ENCODE measurements at regions not wholly inside any gene's neighbourhood (a gene's known extent, or its start where the extent isn't known, plus 50 kb on each side); places are given as distances from the start of the nearest gene placed in this dataset.

GRCh38 chrX:55813150-55813549 lies 95.6 kb downstream of the RRAGB start:
- CTCF ChIA-PET: no interaction called here
- DNase-seq (ENCODE audit: low read depth): no peak
- POLR2A ChIA-PET: no interaction called here
- no peaks in the 10 kb centered on the region for H3K36me3 ChIP-seq (ENCODE audit: control insufficient read depth, insufficient read depth, low read length)
- H3K27me3 ChIP-seq (ENCODE audit: control insufficient read depth, insufficient read depth, low read length): no peaks in the 10 kb centered on the region
- TF ChIP-seq, protein P1, sequence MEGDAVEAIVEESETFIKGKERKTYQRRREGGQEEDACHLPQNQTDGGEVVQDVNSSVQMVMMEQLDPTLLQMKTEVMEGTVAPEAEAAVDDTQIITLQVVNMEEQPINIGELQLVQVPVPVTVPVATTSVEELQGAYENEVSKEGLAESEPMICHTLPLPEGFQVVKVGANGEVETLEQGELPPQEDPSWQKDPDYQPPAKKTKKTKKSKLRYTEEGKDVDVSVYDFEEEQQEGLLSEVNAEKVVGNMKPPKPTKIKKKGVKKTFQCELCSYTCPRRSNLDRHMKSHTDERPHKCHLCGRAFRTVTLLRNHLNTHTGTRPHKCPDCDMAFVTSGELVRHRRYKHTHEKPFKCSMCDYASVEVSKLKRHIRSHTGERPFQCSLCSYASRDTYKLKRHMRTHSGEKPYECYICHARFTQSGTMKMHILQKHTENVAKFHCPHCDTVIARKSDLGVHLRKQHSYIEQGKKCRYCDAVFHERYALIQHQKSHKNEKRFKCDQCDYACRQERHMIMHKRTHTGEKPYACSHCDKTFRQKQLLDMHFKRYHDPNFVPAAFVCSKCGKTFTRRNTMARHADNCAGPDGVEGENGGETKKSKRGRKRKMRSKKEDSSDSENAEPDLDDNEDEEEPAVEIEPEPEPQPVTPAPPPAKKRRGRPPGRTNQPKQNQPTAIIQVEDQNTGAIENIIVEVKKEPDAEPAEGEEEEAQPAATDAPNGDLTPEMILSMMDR (IDR thresholded peaks at IDR 0.05; ENCODE audit: insufficient read depth, low read depth, low read length): no peak
- no peak overlapping the region for H3K4me3 ChIP-seq (ENCODE audit: low read depth, low read length)

DNA sequence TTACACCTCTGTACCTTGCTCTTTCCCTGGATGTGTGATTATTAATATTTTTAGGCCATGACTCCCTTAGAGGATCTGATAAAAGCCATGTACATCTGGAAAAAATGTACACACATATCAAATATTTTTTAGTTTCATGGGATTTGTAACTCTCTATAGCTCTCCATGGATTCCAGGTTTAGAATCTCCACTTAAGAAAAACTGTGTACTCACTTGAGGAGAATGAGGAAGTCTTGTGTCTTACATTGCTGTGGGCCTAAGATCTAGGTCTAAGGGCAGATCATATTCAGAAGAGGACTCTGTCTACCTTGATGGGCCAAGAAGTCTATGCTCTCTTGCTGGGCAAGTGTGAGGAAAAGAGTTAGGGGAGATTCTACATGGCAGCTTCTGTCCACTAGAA lies 98.0 kb downstream of the RRAGB start:
- Histone ChIP-seq H3K4me3 (ENCODE audit: low read depth, low read length) (no peak overlapping the region), H3K27me3 (ENCODE audit: control insufficient read depth, insufficient read depth, low read length) (no peaks in the 10 kb centered on the region), H3K36me3 (ENCODE audit: control insufficient read depth, insufficient read depth, low read length) (no peaks in the 10 kb centered on the region)
- TF ChIP-seq, protein P1 (IDR thresholded peaks at IDR 0.05; ENCODE audit: insufficient read depth, low read depth, low read length): no peak
- ChIA-PET CTCF (no interaction called here), POLR2A (no interaction called here)
- no peak for DNase-seq (ENCODE audit: low read depth)

- Histone ChIP-seq H3K36me3 (ENCODE audit: control insufficient read depth, insufficient read depth, low read length) (no peaks in the 10 kb centered on the region), H3K4me3 (ENCODE audit: low read depth, low read length) (no peak overlapping the region), H3K27me3 (ENCODE audit: control insufficient read depth, insufficient read depth, low read length) (no peaks in the 10 kb centered on the region)
- POLR2A ChIA-PET: no interaction called here
- no peak for DNase-seq (ENCODE audit: low read depth)
- CTCF ChIA-PET: no interaction called here
- TF ChIP-seq, protein P1 (IDR thresholded peaks at IDR 0.05; ENCODE audit: insufficient read depth, low read depth, low read length): no peak
Measured at GRCh38 chrX:55816023-55816422, 98.5 kb downstream of the RRAGB start.

DNA sequence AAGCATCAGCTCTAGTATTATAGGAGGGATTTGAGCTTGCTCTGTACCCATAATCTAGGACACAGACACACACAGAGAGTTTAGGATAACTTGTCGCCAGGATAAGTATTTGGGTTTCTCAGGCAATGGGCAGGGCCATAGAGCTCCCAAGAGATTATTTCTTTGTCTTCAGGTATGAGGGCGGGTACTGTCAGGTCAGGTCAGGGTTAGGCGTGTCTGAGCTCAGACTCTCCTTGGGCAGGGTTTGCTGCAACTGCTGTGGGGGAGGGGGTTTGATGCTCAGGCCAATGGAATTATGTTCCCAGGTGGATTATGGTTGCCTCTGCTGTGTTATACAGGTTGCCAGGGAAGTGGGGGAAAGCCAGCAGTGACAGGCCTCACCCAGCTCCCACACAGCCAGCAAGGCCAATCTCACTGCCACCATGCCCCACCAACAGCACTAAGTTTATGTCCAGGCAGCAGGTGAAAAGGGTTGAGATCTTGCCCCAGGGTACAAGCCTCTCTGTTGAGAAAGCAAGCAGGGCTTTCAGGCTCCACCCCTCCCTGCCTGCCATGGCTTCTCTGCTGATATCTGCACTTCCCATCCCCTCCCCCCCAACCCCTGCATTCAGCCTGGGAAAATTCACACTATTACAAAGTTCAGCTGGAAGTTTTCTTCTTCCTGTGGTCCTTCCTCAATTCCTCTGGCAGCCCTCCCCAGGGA lies 101.3 kb downstream of the RRAGB start:
- H3K4me3 ChIP-seq (ENCODE audit: low read depth, low read length): no peak overlapping the region
- no peak for DNase-seq (ENCODE audit: low read depth)
- H3K36me3 ChIP-seq (ENCODE audit: control insufficient read depth, insufficient read depth, low read length): no peaks in the 10 kb centered on the region
- no peaks in the 10 kb centered on the region for H3K27me3 ChIP-seq (ENCODE audit: control insufficient read depth, insufficient read depth, low read length)
- ChIA-PET POLR2A (no interaction called here), CTCF (no interaction called here)
- TF ChIP-seq, protein P1 (IDR thresholded peaks at IDR 0.05; ENCODE audit: insufficient read depth, low read depth, low read length): no peak

DNA sequence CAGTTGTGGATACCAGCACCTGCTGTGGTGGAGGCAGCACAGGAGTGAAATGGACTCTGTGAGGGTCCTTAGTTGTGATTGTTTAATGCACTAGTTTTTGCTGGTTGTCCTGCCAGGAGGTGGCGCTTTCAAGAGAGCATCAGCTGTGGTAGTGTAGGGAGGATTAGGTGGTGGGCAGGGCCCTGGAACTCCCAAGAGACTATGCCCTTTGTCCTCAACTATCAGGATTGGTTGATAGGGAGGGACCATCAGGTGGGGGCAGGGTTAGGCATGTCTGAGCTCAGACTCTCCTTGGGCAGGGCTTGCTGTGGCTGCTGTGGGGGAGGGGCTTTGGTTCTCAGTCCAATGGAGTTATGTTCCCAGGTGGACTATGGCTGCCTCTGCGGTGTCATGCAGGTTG lies 121.9 kb downstream of the RRAGB start:
- TF ChIP-seq, protein P1 (IDR thresholded peaks at IDR 0.05; ENCODE audit: insufficient read depth, low read depth, low read length): no peak
- Histone ChIP-seq H3K27me3 (ENCODE audit: control insufficient read depth, insufficient read depth, low read length) (no peaks in the 10 kb centered on the region), H3K4me3 (ENCODE audit: low read depth, low read length) (no peak overlapping the region), H3K36me3 (ENCODE audit: control insufficient read depth, insufficient read depth, low read length) (no peaks in the 10 kb centered on the region)
- ChIA-PET CTCF (no interaction called here), POLR2A (no interaction called here)
- no peak for DNase-seq (ENCODE audit: low read depth)

Data from BJ (cell line).